Endodermal cell (in vitro differentiated cells): ENCODE measurements at regions not wholly inside any gene's neighbourhood (a gene's known extent, or its start where the extent isn't known, plus 50 kb on each side); places are given as distances from the start of the nearest gene placed in this dataset.
"Not testable (repeated sequence)": the region's sequence is repeated elsewhere in the genome, so short reads cannot be mapped to it uniquely, and the experiment has no call there.

Source experiments
- DNase-seq: peaks from one replicate; pipeline ENCODE4 v3.0.0-alpha.2; 2017
- H3K27ac ChIP-seq: 2 replicates; pipeline ENCODE4 v1.5.1; 2013; ENCODE audit warnings: mild to moderate bottlenecking, low read depth, low read length, moderate library complexity
- H3K27me3 ChIP-seq: 2 replicates; pipeline ENCODE4 v1.6.1; 2013; ENCODE audit warnings: mild to moderate bottlenecking, low read length, moderate library complexity; ENCODE audit not compliant: insufficient read depth, control insufficient read depth, poor library complexity, severe bottlenecking
- H3K36me3 ChIP-seq: 2 replicates; pipeline ENCODE4 v1.7.0; 2013; ENCODE audit warnings: mild to moderate bottlenecking, low read length, moderate library complexity; ENCODE audit not compliant: control insufficient read depth, insufficient read depth
- H3K4me1 ChIP-seq: one replicate; pipeline ENCODE4 v1.7.0; 2013; ENCODE audit warnings: low read length; ENCODE audit not compliant: control insufficient read depth, insufficient read depth
- H3K4me3 ChIP-seq: 2 replicates; pipeline ENCODE4 v1.5.1; 2013; ENCODE audit warnings: mild to moderate bottlenecking, low read length, moderate library complexity
- H3K9ac ChIP-seq: 2 replicates; pipeline ENCODE4 v1.6.1; 2013; ENCODE audit warnings: mild to moderate bottlenecking, low read length, moderate library complexity; ENCODE audit not compliant: poor library complexity, severe bottlenecking; ENCODE audit errors: extremely low read depth
- H3K9me3 ChIP-seq: 2 replicates; pipeline ENCODE4 v1.6.1; 2013; ENCODE audit warnings: mild to moderate bottlenecking, low read length, moderate library complexity; ENCODE audit not compliant: control insufficient read depth
- H3K27ac Mint-ChIP-seq: 2 replicates; pipeline ENCODE4 v1.8.0; 2020; ENCODE audit warnings: mixed read lengths
- H3K27me3 Mint-ChIP-seq: 2 replicates; pipeline ENCODE4 v1.8.0; 2021; ENCODE audit warnings: mild to moderate bottlenecking, mixed read lengths; ENCODE audit not compliant: insufficient read depth
- H3K36me3 Mint-ChIP-seq: 2 replicates; pipeline ENCODE4 v1.8.0; 2020; ENCODE audit warnings: low read depth, mixed read lengths
- H3K4me1 Mint-ChIP-seq: 2 replicates; pipeline ENCODE4 v1.8.0; 2020; ENCODE audit warnings: mixed read lengths
- H3K4me3 Mint-ChIP-seq: 2 replicates; pipeline ENCODE4 v1.8.0; 2020; ENCODE audit warnings: mild to moderate bottlenecking, moderate library complexity, mixed read lengths
- H3K9me3 Mint-ChIP-seq: 2 replicates; pipeline ENCODE4 v1.8.0; 2020; ENCODE audit warnings: mild to moderate bottlenecking, mixed read lengths
- WGBS, 2 experiments: methylation state at CpG; one replicate each; pipeline versions ENCODE4 v1.1.5 to v1.1.7; 2013; ENCODE audit warnings: missing lambda C conversion rate in 2 of 2, mixed read lengths in 1 of 2; ENCODE audit not compliant: insufficient coverage in 1 of 2, insufficient read length in 1 of 2; 5-methylcytosine and 5-hydroxymethylcytosine counted together
- TF ChIP-seq, protein P1 (sequence below): fragments of 200-600 bp; sonication (generic); conservative IDR thresholded peaks from 2 replicates; pipeline ENCODE4 v1.5.0; 2021; ENCODE audit warnings: antibody characterized with exemption, mild to moderate bottlenecking

DNA sequence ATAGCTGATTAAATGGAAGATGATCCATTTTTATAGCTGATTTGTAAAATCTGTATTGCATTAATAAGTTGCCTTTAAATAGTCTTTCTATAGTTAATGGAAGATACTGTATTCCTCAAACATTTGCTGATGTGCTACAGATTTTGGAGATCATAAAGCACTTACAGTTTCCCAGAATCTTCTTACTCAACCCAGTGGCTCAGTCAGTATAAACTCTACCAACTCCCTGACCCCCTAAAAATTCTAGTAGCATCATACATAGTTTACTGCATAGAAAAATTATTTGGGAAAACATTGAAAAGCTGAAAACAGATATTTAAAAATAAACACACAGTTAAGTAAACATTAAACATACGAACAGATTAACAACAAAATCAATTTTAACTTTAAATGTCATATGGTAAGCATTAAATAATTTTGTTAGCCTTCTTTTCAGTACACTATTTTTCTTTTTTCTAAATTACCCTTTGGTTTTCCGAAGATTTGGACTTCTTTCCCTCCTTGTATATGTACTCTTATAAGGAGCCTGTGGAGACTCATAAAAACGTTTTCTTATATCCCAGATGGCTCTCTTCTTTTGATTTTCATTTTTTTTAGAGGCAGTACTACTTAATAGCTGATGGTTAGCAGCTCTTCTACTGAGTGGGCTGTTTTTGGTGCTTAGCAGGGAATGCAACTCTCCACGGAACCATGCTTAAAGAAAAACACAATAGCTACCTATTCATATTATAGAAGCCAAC lies 62.7 kb upstream of the BMP5 start:
- no peaks in the 10 kb centered on the region for H3K27me3 ChIP-seq
- no peak overlapping the region for H3K27ac Mint-ChIP-seq
- 86 to 100% methylated on average over 1 to 4 of the region's 4 CpGs for WGBS, 2 experiments

DNA sequence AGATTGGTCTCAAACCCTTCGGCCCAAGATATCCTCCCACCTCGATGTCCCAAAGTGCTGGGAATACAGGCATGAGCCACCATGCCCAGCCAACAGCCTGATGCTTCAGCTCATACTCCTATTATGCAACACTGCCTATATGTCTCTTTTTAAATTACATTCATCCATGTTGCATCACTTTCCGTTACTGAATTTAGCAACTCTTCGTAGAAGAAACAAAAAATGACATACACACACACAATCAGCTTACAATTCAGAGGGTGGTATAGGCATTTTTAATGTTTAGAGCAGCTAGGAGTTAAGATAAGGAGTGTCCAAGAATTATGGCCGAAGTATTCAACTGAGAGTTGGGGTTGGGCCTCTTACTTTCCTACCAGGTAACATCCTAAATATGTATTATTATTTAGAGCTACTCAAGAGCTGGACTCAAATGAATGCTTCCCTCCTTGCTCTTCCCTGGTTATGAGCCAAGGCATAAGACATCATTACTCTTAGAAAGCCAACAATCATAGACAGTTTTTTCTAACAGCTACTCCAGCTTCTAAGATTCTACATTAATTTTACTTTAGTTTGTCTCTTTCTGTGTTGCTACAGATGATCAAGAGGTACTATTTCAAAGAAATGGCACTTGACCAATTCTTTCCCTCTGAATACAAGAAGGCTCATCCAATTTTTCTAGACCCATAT lies 62.0 kb upstream of the BMP5 start:
- Histone ChIP-seq H3K9me3 (no peaks in the 10 kb centered on the region), H3K9ac (no peak overlapping the region), H3K36me3 (no peaks in the 10 kb centered on the region), H3K4me3 (no peak overlapping the region), H3K27ac (no peak overlapping the region), H3K4me1 (no peaks in the 10 kb centered on the region), H3K27me3 (no peaks in the 10 kb centered on the region)
- Mint-ChIP-seq H3K36me3 (no peaks in the 10 kb centered on the region), H3K4me3 (no peak overlapping the region), H3K27ac (no peak overlapping the region), H3K9me3 (no peaks in the 10 kb centered on the region), H3K4me1 (no peaks in the 10 kb centered on the region), H3K27me3 (peaks cover 4% of the 10 kb centered on the region)
- no peak for DNase-seq
- WGBS, 2 experiments: 90 to 100% methylated on average over 2 to 5 of the region's 5 CpGs
- TF ChIP-seq, protein P1, sequence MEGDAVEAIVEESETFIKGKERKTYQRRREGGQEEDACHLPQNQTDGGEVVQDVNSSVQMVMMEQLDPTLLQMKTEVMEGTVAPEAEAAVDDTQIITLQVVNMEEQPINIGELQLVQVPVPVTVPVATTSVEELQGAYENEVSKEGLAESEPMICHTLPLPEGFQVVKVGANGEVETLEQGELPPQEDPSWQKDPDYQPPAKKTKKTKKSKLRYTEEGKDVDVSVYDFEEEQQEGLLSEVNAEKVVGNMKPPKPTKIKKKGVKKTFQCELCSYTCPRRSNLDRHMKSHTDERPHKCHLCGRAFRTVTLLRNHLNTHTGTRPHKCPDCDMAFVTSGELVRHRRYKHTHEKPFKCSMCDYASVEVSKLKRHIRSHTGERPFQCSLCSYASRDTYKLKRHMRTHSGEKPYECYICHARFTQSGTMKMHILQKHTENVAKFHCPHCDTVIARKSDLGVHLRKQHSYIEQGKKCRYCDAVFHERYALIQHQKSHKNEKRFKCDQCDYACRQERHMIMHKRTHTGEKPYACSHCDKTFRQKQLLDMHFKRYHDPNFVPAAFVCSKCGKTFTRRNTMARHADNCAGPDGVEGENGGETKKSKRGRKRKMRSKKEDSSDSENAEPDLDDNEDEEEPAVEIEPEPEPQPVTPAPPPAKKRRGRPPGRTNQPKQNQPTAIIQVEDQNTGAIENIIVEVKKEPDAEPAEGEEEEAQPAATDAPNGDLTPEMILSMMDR: no peak

More for the DNA sequence above, 62.7 kb upstream of the BMP5 start:
- TF ChIP-seq, protein P1: no peak
- Mint-ChIP-seq H3K27me3 (peaks cover 4% of the 10 kb centered on the region), H3K4me3 (no peak overlapping the region), H3K9me3 (no peaks in the 10 kb centered on the region), H3K4me1 (no peaks in the 10 kb centered on the region), H3K36me3 (no peaks in the 10 kb centered on the region)
- Histone ChIP-seq H3K36me3 (no peaks in the 10 kb centered on the region), H3K9me3 (no peaks in the 10 kb centered on the region), H3K9ac (no peak overlapping the region), H3K27ac (no peak overlapping the region), H3K4me3 (no peak overlapping the region), H3K4me1 (no peaks in the 10 kb centered on the region)
- DNase-seq: no peak

DNA sequence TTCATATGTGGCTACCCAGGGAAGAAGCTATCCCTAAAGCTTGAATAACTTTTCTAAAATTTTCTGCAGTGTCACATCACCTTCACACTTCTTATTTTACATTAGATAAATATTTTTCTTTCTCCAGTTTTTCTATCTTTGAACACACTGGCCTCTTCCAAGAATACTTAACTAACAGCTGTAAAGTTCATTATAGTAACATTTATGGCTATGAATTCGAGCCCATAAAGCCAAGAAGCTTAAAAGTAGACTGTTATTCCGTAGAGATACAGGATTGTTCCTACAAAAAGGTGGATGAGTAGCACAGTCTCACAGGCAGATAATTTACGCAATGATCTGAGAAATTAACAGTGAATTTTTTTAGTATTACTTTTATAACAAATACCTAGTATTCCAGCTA lies 55.7 kb upstream of the BMP5 start:
- Histone ChIP-seq H3K4me3 (no peak overlapping the region), H3K27me3 (no peaks in the 10 kb centered on the region), H3K36me3 (no peaks in the 10 kb centered on the region), H3K9me3 (no peaks in the 10 kb centered on the region), H3K9ac (no peak overlapping the region), H3K27ac (no peak overlapping the region), H3K4me1 (no peaks in the 10 kb centered on the region)
- DNase-seq: no peak
- Mint-ChIP-seq H3K27ac (no peak overlapping the region), H3K4me1 (no peaks in the 10 kb centered on the region), H3K27me3 (peaks cover 1% of the 10 kb centered on the region), H3K9me3 (no peaks in the 10 kb centered on the region), H3K4me3 (no peak overlapping the region), H3K36me3 (no peaks in the 10 kb centered on the region)
- 94 to 95% methylated on average over 2 to 3 of the region's 3 CpGs for WGBS, 2 experiments
- TF ChIP-seq, protein P1: no peak

DNA sequence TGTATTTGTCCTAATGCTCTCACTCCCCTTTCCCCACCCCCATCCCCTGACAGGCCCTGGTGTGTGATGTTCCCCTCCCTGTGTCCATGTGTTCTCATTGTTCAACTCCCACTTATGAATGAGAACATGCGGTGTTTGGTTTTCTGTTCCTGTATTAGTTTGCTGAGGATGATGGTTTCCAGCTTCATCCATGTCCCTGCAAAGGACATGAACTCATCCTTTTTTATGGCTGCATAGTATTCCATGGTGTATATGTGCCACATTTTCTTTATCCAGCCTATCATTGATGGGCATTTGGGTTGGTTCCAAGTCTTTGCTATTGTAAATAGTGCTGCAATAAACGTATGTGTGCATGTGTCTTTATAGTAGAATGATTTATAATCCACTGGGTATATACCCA lies 52.3 kb upstream of the BMP5 start:
- H3K27ac ChIP-seq, H3K9me3 Mint-ChIP-seq, H3K27me3 Mint-ChIP-seq, H3K4me3 ChIP-seq, H3K27ac Mint-ChIP-seq, H3K9me3 ChIP-seq, H3K4me1 ChIP-seq, DNase-seq, H3K36me3 Mint-ChIP-seq, H3K9ac ChIP-seq, H3K27me3 ChIP-seq, H3K36me3 ChIP-seq, H3K4me1 Mint-ChIP-seq, H3K4me3 Mint-ChIP-seq: not testable (repeated sequence)
- 57% methylated on average over 1 of the region's 2 CpGs; no CpG with 5 or more reads in 1 of the 2 experiments for WGBS, 2 experiments
